AG10803 (cell line): ENCODE measurements at regions not wholly inside any gene's neighbourhood (a gene's known extent, or its start where the extent isn't known, plus 50 kb on each side); places are given as distances from the start of the nearest gene placed in this dataset.

Experiments
- DNase-seq: peaks from one replicate; pipeline ENCODE4 v3.0.0; 2010; ENCODE audit warnings: low read depth
- H3K4me3 ChIP-seq: 2 replicates; pipeline ENCODE4 v1.5.1; 2011; ENCODE audit warnings: mild to moderate bottlenecking, low read length, control low read depth
- TF ChIP-seq, protein P1 (sequence below): conservative IDR thresholded peaks from 2 replicates; pipeline ENCODE4 v1.5.1; 2011; ENCODE audit warnings: mild to moderate bottlenecking, low read length, control low read depth, inconsistent platforms

DNA sequence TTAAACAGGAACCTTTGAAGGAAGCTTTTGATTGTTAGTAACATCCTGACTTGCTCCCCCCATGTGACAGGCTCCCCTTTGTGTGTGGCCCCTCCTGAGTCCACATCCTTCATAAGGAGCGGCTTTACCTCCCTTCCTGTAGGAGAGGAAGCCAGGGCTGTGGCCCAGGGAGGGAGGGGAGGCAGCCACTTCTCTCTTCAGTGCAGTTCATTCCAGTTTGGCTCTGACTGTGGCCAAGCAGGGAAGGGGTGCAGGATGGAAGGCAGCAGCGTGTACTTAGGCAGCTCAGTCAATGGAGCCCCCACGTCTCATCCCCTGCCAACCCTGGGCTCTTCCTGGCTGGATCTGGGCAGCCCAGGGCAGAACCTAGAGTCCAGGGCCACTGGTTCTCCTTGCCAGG, 295.2 kb downstream of the QKI start:
- TF ChIP-seq, protein P1, sequence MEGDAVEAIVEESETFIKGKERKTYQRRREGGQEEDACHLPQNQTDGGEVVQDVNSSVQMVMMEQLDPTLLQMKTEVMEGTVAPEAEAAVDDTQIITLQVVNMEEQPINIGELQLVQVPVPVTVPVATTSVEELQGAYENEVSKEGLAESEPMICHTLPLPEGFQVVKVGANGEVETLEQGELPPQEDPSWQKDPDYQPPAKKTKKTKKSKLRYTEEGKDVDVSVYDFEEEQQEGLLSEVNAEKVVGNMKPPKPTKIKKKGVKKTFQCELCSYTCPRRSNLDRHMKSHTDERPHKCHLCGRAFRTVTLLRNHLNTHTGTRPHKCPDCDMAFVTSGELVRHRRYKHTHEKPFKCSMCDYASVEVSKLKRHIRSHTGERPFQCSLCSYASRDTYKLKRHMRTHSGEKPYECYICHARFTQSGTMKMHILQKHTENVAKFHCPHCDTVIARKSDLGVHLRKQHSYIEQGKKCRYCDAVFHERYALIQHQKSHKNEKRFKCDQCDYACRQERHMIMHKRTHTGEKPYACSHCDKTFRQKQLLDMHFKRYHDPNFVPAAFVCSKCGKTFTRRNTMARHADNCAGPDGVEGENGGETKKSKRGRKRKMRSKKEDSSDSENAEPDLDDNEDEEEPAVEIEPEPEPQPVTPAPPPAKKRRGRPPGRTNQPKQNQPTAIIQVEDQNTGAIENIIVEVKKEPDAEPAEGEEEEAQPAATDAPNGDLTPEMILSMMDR = no peak
- no peak overlapping the region for H3K4me3 ChIP-seq
- DNase-seq = no peak

DNA sequence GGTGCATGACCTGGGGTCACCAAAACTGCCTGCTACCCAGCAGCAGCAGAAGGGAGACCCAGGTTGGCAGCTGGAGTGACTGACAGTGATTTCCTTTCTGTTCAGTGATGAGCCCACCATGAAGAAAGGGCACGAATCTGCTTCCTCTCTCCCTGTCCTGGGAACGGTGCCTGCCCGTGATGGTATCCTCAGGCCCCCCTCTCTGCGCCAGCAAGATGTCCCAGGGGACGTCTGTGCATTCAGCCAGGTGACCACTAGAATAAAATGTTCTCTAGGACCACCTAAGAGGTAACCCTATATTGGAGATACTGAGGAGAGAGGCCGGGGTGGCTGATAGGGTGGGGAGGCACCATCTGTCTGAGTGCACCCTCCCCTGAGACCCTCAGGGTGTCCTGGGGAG, 294.7 kb downstream of the QKI start:
- H3K4me3 ChIP-seq = no peak overlapping the region
- no peak for DNase-seq
- TF ChIP-seq, protein P1 = no peak

DNA sequence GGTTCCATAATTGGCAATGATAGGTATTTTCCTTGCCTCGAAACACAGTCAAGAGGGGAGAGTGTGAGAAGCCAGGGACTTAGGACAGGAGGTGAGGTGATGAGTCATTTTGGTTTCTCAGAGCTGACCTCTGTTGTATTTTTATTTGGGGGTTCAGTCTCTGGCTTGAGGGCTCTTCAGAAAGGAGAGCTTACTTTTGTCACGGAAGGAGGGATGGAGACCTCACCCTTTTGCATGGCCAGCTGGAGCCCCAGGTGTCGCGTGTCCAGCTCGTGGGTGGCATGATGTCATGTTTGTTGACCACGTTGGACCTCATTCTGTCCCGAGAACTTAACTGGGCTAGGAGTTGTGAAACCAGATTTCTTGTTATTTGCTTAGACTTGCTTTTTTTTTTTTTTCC, 293.9 kb downstream of the QKI start:
- H3K4me3 ChIP-seq = no peak overlapping the region
- no peak for DNase-seq
- TF ChIP-seq, protein P1 = no peak

DNA sequence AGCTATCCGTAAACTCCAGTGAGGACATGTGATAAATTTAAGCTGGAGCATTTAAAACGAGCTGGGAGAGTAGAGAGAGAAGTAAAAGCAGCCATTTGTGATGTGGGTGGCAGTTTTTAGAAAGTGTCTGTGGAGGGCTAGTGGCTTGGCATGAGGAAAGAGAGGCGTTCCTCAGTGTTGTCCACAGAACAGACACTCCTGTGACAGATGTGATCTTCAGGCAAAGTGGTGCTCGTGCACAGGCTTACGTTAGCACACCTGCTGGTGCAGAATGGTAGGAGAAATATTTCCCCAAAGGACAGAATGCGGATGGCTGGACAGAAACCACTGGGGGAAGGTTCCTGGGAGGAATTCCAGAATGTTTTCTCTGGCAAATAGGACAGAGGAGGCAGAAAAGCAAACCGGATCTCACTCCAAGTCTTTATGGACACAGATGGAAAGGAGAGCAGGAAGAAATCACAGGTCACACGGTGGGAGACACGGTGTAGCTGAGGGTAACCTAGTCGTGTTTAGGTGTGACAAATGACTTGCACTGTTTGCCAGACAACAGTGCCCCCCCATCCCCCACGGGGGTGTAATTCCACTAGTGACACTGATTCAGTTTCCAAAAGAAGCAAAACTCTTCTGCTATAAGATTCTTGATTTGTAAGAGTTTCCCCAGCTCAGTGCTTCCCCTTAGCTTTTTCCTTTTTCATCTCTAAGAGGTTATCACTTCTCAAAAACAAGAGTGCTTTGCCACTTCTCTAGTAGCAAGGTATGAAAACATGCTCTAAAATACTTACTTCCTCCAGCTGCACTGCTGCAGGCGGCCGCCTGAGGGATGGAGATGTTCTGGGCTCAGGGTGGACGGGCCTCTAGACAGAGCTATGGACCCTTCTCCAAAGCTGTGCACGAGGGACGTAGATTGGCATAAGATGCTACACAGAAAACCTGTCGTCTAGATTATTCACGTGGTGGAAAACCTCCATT, 293.2 kb downstream of the QKI start:
- DNase-seq = no peak
- no peak overlapping the region for H3K4me3 ChIP-seq

DNA sequence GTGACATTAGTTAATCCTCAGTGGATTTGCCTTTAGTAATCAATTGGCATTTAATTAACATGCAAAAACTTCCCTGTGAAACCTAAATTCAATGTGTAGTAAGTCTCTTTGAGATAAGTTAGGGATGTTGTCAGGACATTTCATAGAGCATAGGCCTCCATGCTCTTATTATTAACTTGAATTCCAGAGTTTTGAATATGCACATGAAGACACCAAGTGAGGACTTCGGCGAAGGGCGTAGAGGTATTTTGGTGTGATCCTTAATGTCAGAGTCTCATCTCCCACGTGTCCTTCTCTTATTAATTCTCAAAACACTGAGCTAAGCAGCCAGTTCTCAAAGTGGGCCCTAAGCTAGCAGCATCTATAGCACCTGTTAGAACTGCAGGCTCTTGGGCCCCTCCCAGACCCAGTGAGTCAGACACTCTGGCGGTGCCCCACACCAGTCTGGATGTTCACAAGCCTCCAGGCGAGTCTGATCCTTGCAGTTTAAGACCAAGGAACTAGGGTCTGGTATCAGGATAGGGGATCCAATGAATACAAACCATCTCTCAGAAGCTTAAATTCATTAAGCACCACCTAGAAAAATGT, 292.1 kb downstream of the QKI start:
- TF ChIP-seq, protein P1 = no peak
- H3K4me3 ChIP-seq = no peak overlapping the region
- DNase-seq = no peak

More for the DNA sequence above, 293.2 kb downstream of the QKI start:
- TF ChIP-seq, protein P1 = no peak

DNA sequence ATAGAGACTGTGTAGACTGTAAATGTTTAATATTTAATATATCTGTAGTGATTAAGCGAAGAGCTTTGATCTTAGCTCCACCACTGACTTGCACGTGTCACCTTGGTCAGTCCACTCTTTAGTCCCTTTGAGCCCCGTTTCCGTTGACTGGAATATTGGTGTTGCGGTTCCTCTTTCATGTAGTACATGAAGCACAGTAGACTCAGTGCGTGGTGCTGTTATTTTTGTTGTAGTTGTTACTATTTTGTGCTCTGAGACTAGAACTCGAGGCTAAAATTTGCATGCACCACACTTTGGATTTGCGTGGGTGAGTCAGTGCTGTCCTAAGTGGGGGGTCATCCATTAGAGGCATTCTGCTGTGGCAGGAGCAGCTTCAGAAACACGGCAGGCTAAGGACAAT, 291.4 kb downstream of the QKI start:
- no peak overlapping the region for H3K4me3 ChIP-seq
- no peak for DNase-seq
- TF ChIP-seq, protein P1 = no peak

DNA sequence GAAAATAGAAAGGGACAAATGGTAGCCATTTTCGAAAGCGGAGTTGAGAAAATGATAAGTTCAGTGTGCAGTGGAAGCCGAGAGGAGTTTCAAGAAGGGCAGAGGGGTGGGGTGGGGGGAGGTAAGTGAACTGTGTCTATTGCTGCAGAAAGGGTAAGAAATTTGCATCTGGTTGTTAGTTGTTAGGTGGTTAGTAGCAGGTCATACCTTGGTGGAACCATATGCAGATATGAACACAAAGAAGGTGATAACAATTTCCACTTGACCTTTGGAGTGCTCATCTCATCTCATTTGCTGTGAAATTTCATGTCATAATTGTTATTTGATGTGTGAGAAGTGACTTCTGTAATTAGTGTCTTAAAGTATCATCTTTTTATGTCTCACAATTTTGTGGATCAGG, 288.2 kb downstream of the QKI start:
- TF ChIP-seq, protein P1 = no peak
- no peak for DNase-seq
- H3K4me3 ChIP-seq = no peak overlapping the region
